Ectodermal cell (in vitro differentiated cells): ENCODE measurements at regions not wholly inside any gene's neighbourhood (a gene's known extent, or its start where the extent isn't known, plus 50 kb on each side); places are given as distances from the start of the nearest gene placed in this dataset.

Experiments
- H3K27ac ChIP-seq: 2 replicates; pipeline ENCODE4 v1.7.0; 2013; ENCODE audit warnings: mild to moderate bottlenecking, low read depth, low read length; ENCODE audit not compliant: insufficient read depth, poor library complexity, severe bottlenecking
- H3K27me3 ChIP-seq: 2 replicates; pipeline ENCODE4 v1.7.0; 2013; ENCODE audit warnings: mild to moderate bottlenecking, low read length; ENCODE audit not compliant: insufficient read depth, control insufficient read depth, poor library complexity, severe bottlenecking
- H3K36me3 ChIP-seq: one replicate; pipeline ENCODE4 v1.7.0; 2013; ENCODE audit warnings: low read length; ENCODE audit not compliant: control insufficient read depth, insufficient read depth
- H3K4me1 ChIP-seq: one replicate; pipeline ENCODE4 v1.7.0; 2013; ENCODE audit warnings: low read length; ENCODE audit not compliant: control insufficient read depth, insufficient read depth
- H3K4me3 ChIP-seq: 2 replicates; pipeline ENCODE4 v1.7.0; 2013; ENCODE audit warnings: low read depth, low read length, control low read depth; ENCODE audit not compliant: insufficient read depth
- H3K9me3 ChIP-seq: 2 replicates; pipeline ENCODE4 v1.7.0; 2013; ENCODE audit warnings: mild to moderate bottlenecking, low read length, moderate library complexity; ENCODE audit not compliant: control insufficient read depth
- WGBS, 2 experiments: methylation state at CpG; one replicate each; pipeline ENCODE4 v1.1.7; 2013; ENCODE audit warnings: missing lambda C conversion rate in 2 of 2; 5-methylcytosine and 5-hydroxymethylcytosine counted together

DNA sequence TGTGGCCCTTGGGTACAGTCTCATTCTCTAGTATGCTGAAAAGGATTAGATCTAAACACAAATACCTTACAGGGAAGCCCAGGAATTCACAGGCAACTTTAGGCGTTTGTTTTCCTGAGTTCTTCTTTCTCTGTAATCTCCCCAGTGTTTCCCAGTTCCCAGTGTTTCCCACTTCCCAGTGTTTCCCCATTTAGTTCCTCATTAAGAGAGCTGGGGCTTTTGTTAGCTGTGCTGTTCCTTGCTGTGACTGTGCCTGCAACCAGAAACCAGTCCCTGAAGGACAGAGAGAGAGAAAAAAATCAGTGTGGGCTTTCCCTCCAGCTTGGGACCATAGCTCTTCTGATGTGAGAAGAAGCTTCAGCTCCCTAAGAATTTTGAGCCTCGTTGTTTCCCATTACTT, 802.9 kb upstream of the COBL start:
- Histone ChIP-seq H3K9me3 (no peaks in the 10 kb centered on the region), H3K27me3 (no peaks in the 10 kb centered on the region), H3K27ac (peak overlapping the region; percentile 85), H3K4me1 (peaks cover 30% of the 10 kb centered on the region), H3K4me3 (no peak overlapping the region), H3K36me3 (no peaks in the 10 kb centered on the region)
- WGBS, 2 experiments: 2 to 5% methylated on average over 2 of the region's 2 CpGs

GRCh38 chr7:52114509-52114908, 797.9 kb upstream of the COBL start:
- Histone ChIP-seq H3K4me1 (peaks cover 15% of the 10 kb centered on the region), H3K27me3 (no peaks in the 10 kb centered on the region), H3K9me3 (no peaks in the 10 kb centered on the region), H3K4me3 (no peak overlapping the region), H3K27ac (no peak overlapping the region), H3K36me3 (no peaks in the 10 kb centered on the region)
- WGBS, 2 experiments: 29% methylated on average over 2 of the region's 3 CpGs; no CpG with 5 or more reads in 1 of the 2 experiments

- H3K9me3 ChIP-seq: no peaks in the 10 kb centered on the region
- 35 to 46% methylated on average over 2 of the region's 2 CpGs for WGBS, 2 experiments
- H3K36me3 ChIP-seq: no peaks in the 10 kb centered on the region
- no peak overlapping the region for H3K4me3 ChIP-seq
- no peak overlapping the region for H3K27ac ChIP-seq
- peaks cover 10% of the 10 kb centered on the region for H3K4me1 ChIP-seq
- no peaks in the 10 kb centered on the region for H3K27me3 ChIP-seq
Observed at GRCh38 chr7:52114056-52114455, 797.4 kb upstream of the COBL start.

DNA sequence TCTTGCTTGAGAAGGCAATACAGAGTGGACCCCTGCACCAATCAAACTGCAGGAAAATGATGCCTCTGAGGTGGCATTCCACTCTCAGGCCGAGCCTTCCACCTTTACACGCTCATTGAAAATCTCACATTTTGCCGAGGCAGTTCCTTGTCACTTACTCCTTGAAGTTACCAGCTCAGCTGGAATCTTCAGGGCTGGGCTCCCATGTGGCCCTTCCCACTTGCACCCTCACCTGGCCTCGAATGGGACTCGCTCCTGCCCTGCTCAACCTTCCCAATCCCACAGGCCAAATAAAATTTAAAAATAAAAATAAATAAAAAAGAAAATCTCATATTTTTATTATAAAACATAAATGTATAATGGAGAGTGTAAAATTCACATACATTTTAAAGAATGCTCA, 790.7 kb upstream of the COBL start:
- Histone ChIP-seq H3K36me3 (no peaks in the 10 kb centered on the region), H3K4me1 (no peaks in the 10 kb centered on the region), H3K27ac (no peak overlapping the region), H3K9me3 (no peaks in the 10 kb centered on the region), H3K4me3 (no peak overlapping the region), H3K27me3 (no peaks in the 10 kb centered on the region)
- 87 to 93% methylated on average over 3 to 4 of the region's 5 CpGs for WGBS, 2 experiments

DNA sequence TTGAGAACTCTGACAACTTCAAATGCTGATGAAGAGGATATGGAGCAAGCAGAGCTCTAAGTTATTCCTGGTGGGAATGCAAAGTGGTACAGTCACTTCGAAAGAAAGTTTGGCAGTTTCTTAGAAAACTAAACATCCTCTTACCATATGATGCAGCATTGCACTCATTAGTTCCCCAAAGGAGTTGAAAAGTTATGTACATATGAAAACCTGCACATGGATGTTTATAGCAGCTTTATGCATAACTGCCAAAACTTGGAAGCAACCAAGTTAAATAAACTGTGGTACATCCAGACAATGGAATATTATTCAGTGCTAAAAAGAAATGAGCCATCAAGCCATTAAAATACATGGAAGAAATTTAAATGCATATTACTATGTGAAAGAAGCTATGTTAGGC, 779.3 kb upstream of the COBL start:
- Histone ChIP-seq H3K9me3 (no peaks in the 10 kb centered on the region), H3K36me3 (no peaks in the 10 kb centered on the region), H3K4me1 (peaks cover 5% of the 10 kb centered on the region), H3K27me3 (no peaks in the 10 kb centered on the region), H3K4me3 (no peak overlapping the region), H3K27ac (no peak overlapping the region)
- 86% methylated on average over 1 of the region's 1 CpG; no CpG with 5 or more reads in 1 of the 2 experiments for WGBS, 2 experiments

DNA sequence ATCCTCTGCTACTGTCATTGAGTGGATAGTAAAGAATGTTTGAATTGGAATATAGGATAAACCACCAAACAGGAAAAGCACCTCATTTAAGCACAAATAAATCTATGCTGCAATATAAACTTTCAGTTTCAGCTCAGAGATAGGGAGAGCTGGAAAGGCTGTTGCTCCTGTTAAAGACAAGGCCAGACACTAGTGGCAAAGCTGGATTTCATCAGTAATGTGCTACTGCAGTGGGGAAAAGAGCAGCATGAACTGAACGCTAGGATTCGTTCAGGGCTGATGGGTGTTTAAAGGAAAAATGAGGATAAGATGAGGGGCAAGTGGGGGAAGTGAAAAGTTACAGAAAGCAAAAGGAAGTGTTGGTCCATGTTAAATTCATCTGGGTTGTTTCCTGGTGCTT, 775.4 kb upstream of the COBL start:
- peaks cover 5% of the 10 kb centered on the region for H3K4me1 ChIP-seq
- H3K27me3 ChIP-seq: no peaks in the 10 kb centered on the region
- H3K27ac ChIP-seq: no peak overlapping the region
- H3K9me3 ChIP-seq: no peaks in the 10 kb centered on the region
- WGBS, 2 experiments: 92 to 95% methylated on average over 2 of the region's 2 CpGs
- H3K4me3 ChIP-seq: no peak overlapping the region
- H3K36me3 ChIP-seq: no peaks in the 10 kb centered on the region

- no peak overlapping the region for H3K4me3 ChIP-seq
- WGBS, 2 experiments: 76 to 77% methylated on average over 6 of the region's 6 CpGs
- peaks cover 5% of the 10 kb centered on the region for H3K4me1 ChIP-seq
- H3K9me3 ChIP-seq: no peaks in the 10 kb centered on the region
- H3K27me3 ChIP-seq: no peaks in the 10 kb centered on the region
- H3K27ac ChIP-seq: no peak overlapping the region
- no peaks in the 10 kb centered on the region for H3K36me3 ChIP-seq
Observed at GRCh38 chr7:52091101-52091500, 774.5 kb upstream of the COBL start.

DNA sequence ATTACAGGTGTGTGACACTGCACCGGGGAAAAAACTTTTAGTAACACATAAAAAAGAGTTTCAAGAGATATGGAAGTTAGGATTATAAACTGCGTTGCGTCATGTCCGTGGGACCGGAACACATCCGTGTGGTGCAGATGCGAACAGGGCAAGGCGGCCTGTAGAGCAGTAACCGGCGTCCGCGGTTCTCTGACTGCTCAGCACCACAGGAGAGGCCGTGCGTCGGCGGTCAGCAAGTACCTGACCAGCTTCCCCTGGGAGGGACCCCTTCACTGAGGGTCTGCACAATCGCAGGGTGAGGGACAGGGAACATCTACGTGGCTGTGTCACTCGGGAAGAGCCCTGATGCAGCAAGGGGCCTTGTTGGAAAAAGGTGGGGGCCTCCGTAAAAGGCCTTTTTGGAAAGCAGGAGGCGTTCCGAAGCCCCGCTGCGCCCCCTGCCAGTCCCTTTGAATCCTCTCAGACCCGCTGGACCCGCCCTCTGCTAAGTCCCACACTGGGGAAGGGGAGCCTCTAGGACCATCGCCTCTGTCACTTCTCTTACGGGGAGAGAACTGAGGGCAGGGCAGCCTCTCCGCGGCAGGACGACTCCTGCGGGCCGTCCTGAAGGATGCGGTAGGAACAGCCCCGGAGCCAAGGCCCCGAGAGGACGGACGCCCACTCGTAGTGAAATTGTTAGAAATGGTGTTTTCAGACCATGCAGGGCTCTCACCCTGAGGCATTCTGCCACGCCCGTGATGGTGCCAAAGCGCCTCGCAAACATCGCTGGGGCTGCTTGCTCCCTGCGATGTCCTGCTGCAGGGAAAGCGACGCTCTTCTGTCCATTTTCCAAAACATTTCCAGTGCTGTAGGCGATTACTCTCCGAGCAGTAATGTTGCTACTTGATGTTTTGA, 771.6 kb upstream of the COBL start:
- Histone ChIP-seq H3K36me3 (no peaks in the 10 kb centered on the region), H3K9me3 (no peaks in the 10 kb centered on the region), H3K4me1 (peaks cover 5% of the 10 kb centered on the region), H3K27ac (peak overlapping the region; percentile 50), H3K4me3 (peak overlapping the region; percentile 19), H3K27me3 (no peaks in the 10 kb centered on the region)
- 19 to 23% methylated on average over 49 of the region's 49 CpGs for WGBS, 2 experiments

DNA sequence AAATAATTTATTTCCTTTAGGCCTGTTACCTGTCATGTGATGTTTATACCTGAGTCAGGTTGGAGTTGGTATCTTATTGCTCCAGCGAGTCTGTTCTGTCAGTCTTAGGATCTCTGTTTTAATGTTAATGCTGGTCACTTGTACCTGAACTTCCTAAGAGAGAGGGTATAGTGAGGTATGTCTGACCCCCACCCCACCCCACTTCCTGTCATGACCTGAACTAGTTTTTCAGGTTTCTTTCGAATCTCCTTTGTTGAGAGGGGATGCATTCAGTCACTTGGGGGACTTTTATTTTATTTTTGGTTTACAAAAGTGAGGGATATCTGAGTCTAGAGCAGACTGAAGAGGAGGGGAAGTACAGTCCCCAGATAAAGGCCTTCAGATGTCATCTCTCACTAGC, 769.0 kb upstream of the COBL start:
- no peak overlapping the region for H3K27ac ChIP-seq
- 87% methylated on average over 2 of the region's 2 CpGs for WGBS, 2 experiments
- H3K36me3 ChIP-seq: no peaks in the 10 kb centered on the region
- no peaks in the 10 kb centered on the region for H3K27me3 ChIP-seq
- no peak overlapping the region for H3K4me3 ChIP-seq
- H3K4me1 ChIP-seq: no peaks in the 10 kb centered on the region
- no peaks in the 10 kb centered on the region for H3K9me3 ChIP-seq

GRCh38 chr7:52080493-52080892, 763.9 kb upstream of the COBL start:
- Histone ChIP-seq H3K9me3 (no peaks in the 10 kb centered on the region), H3K27me3 (no peaks in the 10 kb centered on the region), H3K36me3 (no peaks in the 10 kb centered on the region), H3K4me3 (no peak overlapping the region), H3K4me1 (no peaks in the 10 kb centered on the region), H3K27ac (no peak overlapping the region)
- 42 to 100% methylated on average over 1 to 2 of the region's 2 CpGs for WGBS, 2 experiments
